22Rv1 (cell line): ENCODE measurements at regions not wholly inside any gene's neighbourhood (a gene's known extent, or its start where the extent isn't known, plus 50 kb on each side); places are given as distances from the start of the nearest gene placed in this dataset.

Experiments used
- ZFX ChIP-seq: fragments of 450-650 bp; IDR thresholded peaks from 2 replicates; pipeline ENCODE4 v1.6.1; 2017; ENCODE audit warnings: antibody characterized with exemption, borderline replicate concordance
- TF ChIP-seq, protein P1 (sequence below): fragments of 450-650 bp; IDR thresholded peaks from 2 replicates; pipeline ENCODE4 v1.5.1; 2017; ENCODE audit warnings: mild to moderate bottlenecking

DNA sequence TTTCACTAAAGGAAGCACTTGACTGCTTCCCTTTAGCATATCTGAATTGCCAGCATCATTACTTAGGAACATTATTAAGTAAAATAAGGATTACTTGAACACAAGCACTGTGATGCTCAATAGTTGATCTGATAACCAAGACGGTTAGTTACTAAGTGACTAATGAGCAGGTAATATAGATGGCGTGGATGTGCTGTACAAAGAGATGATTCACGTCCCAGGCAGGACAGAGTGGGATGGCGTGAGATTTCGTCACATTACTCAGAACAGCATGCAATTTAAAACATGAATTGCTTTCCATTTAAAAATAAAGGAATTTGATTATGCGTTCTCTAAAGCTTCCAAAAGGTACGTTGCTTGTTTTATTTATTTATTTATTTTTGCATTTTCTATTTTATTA, 240.0 kb upstream of the ARHGEF26 start:
- TF ChIP-seq, protein P1, sequence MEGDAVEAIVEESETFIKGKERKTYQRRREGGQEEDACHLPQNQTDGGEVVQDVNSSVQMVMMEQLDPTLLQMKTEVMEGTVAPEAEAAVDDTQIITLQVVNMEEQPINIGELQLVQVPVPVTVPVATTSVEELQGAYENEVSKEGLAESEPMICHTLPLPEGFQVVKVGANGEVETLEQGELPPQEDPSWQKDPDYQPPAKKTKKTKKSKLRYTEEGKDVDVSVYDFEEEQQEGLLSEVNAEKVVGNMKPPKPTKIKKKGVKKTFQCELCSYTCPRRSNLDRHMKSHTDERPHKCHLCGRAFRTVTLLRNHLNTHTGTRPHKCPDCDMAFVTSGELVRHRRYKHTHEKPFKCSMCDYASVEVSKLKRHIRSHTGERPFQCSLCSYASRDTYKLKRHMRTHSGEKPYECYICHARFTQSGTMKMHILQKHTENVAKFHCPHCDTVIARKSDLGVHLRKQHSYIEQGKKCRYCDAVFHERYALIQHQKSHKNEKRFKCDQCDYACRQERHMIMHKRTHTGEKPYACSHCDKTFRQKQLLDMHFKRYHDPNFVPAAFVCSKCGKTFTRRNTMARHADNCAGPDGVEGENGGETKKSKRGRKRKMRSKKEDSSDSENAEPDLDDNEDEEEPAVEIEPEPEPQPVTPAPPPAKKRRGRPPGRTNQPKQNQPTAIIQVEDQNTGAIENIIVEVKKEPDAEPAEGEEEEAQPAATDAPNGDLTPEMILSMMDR = no peak
- no peak for TF ChIP-seq ZFX
